ENCODE measurements at regions not wholly inside any gene's neighbourhood (a gene's known extent, or its start where the extent isn't known, plus 50 kb on each side); places are given as distances from the start of the nearest gene placed in this dataset.
A peak's percentile ranks its signal among the peaks of the same experiment; 100 is the strongest.

GRCh38 chr4:3343358-3343757, 50.5 kb downstream of the RGS12 start:
- in situ Hi-C loops (cut with MboI; ENCODE audit: low pct_unique_long_range_greater_than_20kb, low sequenced_read_pairs, unreplicated experiment): loop anchor here (10.0 kb wide), 1 partner anchor 111 kb away; no protein-coding TSS in a partner anchor

GRCh38 chr4:3344104-3344503, 51.3 kb downstream of the RGS12 start:
- DNase-seq (ENCODE audit: low spot score): no peak
- in situ Hi-C loops (cut with MboI; ENCODE audit: low pct_unique_long_range_greater_than_20kb, low sequenced_read_pairs, unreplicated experiment): loop anchor here (10.0 kb wide), 1 partner anchor 111 kb away; no protein-coding TSS in a partner anchor
- no peak for TF ChIP-seq CTCF (IDR thresholded peaks at IDR 0.05; ENCODE audit: extremely low read depth, insufficient read depth, missing control alignments)

More at GRCh38 chr4:3343358-3343757, 50.5 kb downstream of the RGS12 start:
- no peak for TF ChIP-seq CTCF (IDR thresholded peaks at IDR 0.05; ENCODE audit: extremely low read depth, insufficient read depth, missing control alignments)
- DNase-seq (ENCODE audit: low spot score): no peak

- in situ Hi-C loops (cut with MboI; ENCODE audit: low pct_unique_long_range_greater_than_20kb, low sequenced_read_pairs, unreplicated experiment): loop anchor here (10.0 kb wide), 1 partner anchor 110 kb away; no protein-coding TSS in a partner anchor
- no peak for DNase-seq (ENCODE audit: low spot score)
- TF ChIP-seq CTCF (IDR thresholded peaks at IDR 0.05; ENCODE audit: extremely low read depth, insufficient read depth, missing control alignments): no peak
Measured at GRCh38 chr4:3344596-3344995, 51.8 kb downstream of the RGS12 start.

GRCh38 chr4:3345384-3345783, 52.6 kb downstream of the RGS12 start:
- in situ Hi-C loops (cut with MboI; ENCODE audit: low pct_unique_long_range_greater_than_20kb, low sequenced_read_pairs, unreplicated experiment): loop anchor here (10.0 kb wide), 1 partner anchor 109 kb away; no protein-coding TSS in a partner anchor
- TF ChIP-seq CTCF (IDR thresholded peaks at IDR 0.05; ENCODE audit: extremely low read depth, insufficient read depth, missing control alignments): no peak
- DNase-seq (ENCODE audit: low spot score): no peak

GRCh38 chr4:3346146-3346545, 53.3 kb downstream of the RGS12 start:
- peak; percentile 85 for DNase-seq (ENCODE audit: low spot score)
- peak; percentile 73 for TF ChIP-seq CTCF (IDR thresholded peaks at IDR 0.05; ENCODE audit: extremely low read depth, insufficient read depth, missing control alignments)
- in situ Hi-C loops (cut with MboI; ENCODE audit: low pct_unique_long_range_greater_than_20kb, low sequenced_read_pairs, unreplicated experiment): loop anchor here (10.0 kb wide), 1 partner anchor 109 kb away; no protein-coding TSS in a partner anchor

- in situ Hi-C loops (cut with MboI; ENCODE audit: low pct_unique_long_range_greater_than_20kb, low sequenced_read_pairs, unreplicated experiment): loop anchor here (10.0 kb wide), 1 partner anchor 107 kb away; no protein-coding TSS in a partner anchor
- DNase-seq (ENCODE audit: low spot score): no peak
- TF ChIP-seq CTCF (IDR thresholded peaks at IDR 0.05; ENCODE audit: extremely low read depth, insufficient read depth, missing control alignments): no peak
Measured at GRCh38 chr4:3347871-3348270, 55.0 kb downstream of the RGS12 start.

All from GM13977 (cell line).